G401 (cell line): ENCODE measurements at regions not wholly inside any gene's neighbourhood (a gene's known extent, or its start where the extent isn't known, plus 50 kb on each side); places are given as distances from the start of the nearest gene placed in this dataset.

Experiments
- DNase-seq: peaks from one replicate; pipeline ENCODE4 v3.0.0-alpha.2; 2015; ENCODE audit warnings: low spot score
- in situ Hi-C: cut with HindIII; loops from 2 replicates; pipeline ENCODE4 v1.10.0; 2016; ENCODE audit warnings: low sequenced_read_pairs, mixed read lengths

- in situ Hi-C loops, result no loop called here
- DNase-seq, result no peak
These were observed 382.9 kb upstream of the B3GALT2 start for GRCh38 chr1:193569096-193569982.

- no peak for DNase-seq
- in situ Hi-C loops, result no loop called here
These were observed 382.1 kb upstream of the B3GALT2 start for GRCh38 chr1:193568512-193568911.

- DNase-seq, result no peak
- in situ Hi-C loops, result no loop called here
These were observed 381.5 kb upstream of the B3GALT2 start for GRCh38 chr1:193567937-193568336.

- in situ Hi-C loops, result no loop called here
- DNase-seq, result no peak
These were observed 380.3 kb upstream of the B3GALT2 start for GRCh38 chr1:193566735-193567134.

GRCh38 chr1:193565971-193566577 lies 379.7 kb upstream of the B3GALT2 start:
- DNase-seq, result no peak
- in situ Hi-C loops, result no loop called here

GRCh38 chr1:193562121-193562520 lies 375.7 kb upstream of the B3GALT2 start:
- no peak for DNase-seq
- in situ Hi-C loops, result no loop called here

- in situ Hi-C loops, result no loop called here
- no peak for DNase-seq
These were observed 372.1 kb upstream of the B3GALT2 start for GRCh38 chr1:193558491-193559028.

GRCh38 chr1:193555662-193556441 lies 369.4 kb upstream of the B3GALT2 start:
- no peak for DNase-seq
- in situ Hi-C loops, result no loop called here

GRCh38 chr1:193553564-193553963 lies 367.2 kb upstream of the B3GALT2 start:
- in situ Hi-C loops, result no loop called here
- no peak for DNase-seq

GRCh38 chr1:193552274-193552673 lies 365.9 kb upstream of the B3GALT2 start:
- in situ Hi-C loops, result no loop called here
- DNase-seq, result no peak

- in situ Hi-C loops, result no loop called here
- DNase-seq, result no peak
These were observed 362.7 kb upstream of the B3GALT2 start for GRCh38 chr1:193549081-193549480.

- DNase-seq, result peak; percentile 33
- in situ Hi-C loops, result no loop called here
These were observed 358.8 kb upstream of the B3GALT2 start for GRCh38 chr1:193545171-193545570.

- DNase-seq, result no peak
- in situ Hi-C loops, result no loop called here
These were observed 356.8 kb upstream of the B3GALT2 start for GRCh38 chr1:193543259-193543658.

- in situ Hi-C loops, result no loop called here
- DNase-seq, result no peak
These were observed 356.3 kb upstream of the B3GALT2 start for GRCh38 chr1:193542690-193543089.

- in situ Hi-C loops, result no loop called here
- DNase-seq, result no peak
These were observed 354.1 kb upstream of the B3GALT2 start for GRCh38 chr1:193540511-193540910.

- in situ Hi-C loops, result no loop called here
- no peak for DNase-seq
These were observed 353.5 kb upstream of the B3GALT2 start for GRCh38 chr1:193539731-193540459.

- in situ Hi-C loops, result no loop called here
- DNase-seq, result no peak
These were observed 352.3 kb upstream of the B3GALT2 start for GRCh38 chr1:193538680-193539079.

GRCh38 chr1:193538003-193538354 lies 351.6 kb upstream of the B3GALT2 start:
- in situ Hi-C loops, result no loop called here
- no peak for DNase-seq

- in situ Hi-C loops, result no loop called here
- no peak for DNase-seq
These were observed 351.0 kb upstream of the B3GALT2 start for GRCh38 chr1:193537266-193538002.
